ENCODE measurements at regions not wholly inside any gene's neighbourhood (a gene's known extent, or its start where the extent isn't known, plus 50 kb on each side); places are given as distances from the start of the nearest gene placed in this dataset.

DNA sequence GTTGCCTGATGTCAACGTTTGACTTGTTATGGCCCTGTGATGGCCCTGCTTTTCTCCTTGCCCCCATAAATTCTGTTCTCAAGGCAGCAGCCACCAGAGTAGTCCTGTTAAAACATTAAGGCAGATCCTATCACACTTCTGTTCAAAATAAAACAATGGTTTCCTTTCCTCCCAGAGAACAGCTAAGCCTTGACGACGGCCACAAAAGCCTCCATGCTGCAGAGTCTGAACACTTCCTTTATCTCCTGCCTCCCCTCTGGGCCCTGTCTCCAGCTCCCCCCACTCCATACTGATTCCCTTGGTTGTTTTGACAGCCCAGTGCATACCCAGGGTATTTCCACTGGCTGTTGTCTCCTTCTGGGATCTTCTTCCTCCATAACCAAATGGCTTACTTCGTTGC lies 618.1 kb downstream of the MED13L start:
- DNase-seq (ENCODE audit: insufficient read length, low spot score) (no peak), FAIRE-seq (no peak)

DNA sequence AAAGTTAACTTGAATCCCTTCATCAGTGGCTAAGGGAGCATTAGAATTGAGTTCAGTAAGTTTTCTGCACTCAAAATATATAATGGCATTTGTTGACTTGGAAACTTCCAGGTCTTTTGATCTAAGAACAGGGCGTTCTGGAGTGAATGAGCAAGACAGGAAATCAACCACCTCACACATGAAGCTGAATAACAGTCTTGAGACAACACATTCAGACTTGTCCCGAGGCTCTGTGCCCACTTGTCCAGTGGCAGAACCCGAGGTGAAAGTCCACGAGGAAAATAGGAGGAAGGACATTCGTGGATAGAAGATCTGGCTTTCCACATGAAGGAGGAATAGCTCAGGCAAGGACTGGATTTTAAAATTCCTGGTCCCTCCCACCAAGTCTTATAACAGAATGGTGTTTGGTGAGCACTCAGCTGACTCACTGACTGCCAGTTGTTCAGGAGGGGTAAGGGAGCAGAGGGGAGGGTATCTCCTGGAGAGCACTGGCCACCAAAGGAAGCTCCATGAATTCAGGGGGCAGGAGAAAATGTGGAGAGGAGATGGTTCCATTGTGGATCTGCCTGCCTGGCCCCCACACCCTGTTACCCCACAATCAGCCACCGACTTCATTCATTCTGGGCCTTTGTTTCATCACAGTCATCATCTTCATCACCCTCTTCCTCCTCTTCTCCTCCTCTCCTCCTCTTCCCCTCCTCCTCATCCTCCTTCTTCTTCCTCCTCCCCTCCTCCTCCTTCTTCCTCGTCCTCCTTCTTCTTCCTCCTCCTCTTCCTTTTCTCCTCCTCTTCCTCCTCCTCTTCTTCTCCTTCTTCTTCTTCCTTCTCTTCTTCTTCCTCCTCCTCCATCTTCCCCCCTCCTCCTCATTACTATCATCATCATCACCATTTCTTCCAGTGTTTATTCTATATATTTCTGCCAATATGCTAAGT lies 620.1 kb downstream of the MED13L start:
- DNase-seq (ENCODE audit: insufficient read length, low spot score): no peak
- no peak for FAIRE-seq

DNA sequence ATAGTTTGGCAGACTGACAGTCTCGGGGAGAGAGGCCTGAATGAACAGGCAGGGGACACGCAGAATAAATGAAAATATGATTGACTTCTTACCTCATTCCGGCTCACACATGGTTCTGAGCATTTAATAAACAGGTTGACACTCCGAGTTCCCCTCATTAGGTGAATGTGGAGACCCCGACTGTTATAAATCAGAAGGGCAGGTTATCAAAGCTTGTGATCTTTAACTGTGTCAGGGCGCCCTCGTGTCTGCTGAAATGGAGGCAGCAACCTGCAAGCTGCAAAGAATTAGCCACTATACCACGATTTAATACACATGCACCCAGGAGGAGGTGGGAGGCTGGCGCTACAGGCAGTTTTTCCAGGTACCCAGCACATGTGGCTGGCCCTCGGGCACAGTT lies 627.5 kb downstream of the MED13L start:
- FAIRE-seq: no peak

DNA sequence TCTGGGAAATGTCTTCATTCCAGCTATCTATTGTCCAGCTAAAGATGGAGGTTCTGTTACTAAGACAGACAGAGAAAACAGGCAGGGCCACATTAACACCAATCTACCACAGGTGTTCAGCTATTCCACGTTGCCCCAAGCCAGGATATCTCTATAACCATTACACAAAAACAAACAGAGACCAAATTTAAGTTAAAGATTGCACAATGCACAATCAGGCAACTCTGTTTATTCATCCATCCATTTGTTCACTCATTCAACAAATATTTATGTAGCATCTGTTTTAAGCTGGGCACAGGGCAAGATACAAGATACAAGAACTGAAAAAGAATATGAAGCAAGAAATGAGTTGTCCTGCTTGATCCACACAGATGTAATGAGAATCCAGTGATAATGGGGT lies 629.0 kb downstream of the MED13L start:
- no peak for DNase-seq (ENCODE audit: insufficient read length, low spot score)
- no peak for FAIRE-seq

More for the DNA sequence above, 627.5 kb downstream of the MED13L start:
- no peak for DNase-seq (ENCODE audit: insufficient read length, low spot score)

DNA sequence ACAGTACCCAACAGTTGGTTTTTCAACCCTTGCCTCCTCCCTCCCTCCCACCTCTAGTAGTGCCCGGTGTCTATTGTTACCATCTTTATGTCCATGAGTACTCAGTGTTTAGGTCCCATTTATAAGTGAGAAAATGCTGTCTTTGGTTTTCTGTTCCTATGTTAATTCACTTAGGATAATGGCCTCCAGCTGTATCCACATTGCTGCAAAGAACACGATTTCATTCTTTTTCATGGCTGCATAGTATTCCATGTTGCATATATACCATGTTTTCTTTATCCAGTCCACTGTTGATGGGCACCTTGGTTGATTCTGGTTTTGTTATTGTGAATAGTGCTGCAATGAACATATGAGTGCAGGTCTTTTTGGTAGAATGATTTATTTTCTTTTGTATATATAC lies 631.3 kb downstream of the MED13L start:
- DNase-seq (ENCODE audit: insufficient read length, low spot score) (no peak), FAIRE-seq (no peak)

DNA sequence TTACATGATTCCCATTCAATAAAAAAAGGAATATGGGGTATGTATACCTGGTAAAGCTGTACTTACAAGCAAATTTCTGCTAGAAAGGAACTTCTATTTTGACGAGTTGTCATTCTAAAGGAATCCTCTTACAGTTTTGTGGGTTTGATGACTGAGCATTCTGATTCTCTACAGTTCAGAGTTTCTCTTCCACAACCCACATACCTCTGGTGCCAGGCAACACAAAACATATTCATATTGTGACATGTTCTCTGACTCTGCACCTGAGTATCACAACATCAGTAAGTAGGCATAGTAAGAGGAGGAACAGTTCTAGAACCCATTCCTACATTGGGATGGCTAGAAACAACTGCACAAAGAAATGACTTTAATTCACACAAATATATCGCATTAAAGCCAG lies 636.6 kb downstream of the MED13L start:
- FAIRE-seq (no peak), DNase-seq (ENCODE audit: insufficient read length, low spot score) (no peak)

DNA sequence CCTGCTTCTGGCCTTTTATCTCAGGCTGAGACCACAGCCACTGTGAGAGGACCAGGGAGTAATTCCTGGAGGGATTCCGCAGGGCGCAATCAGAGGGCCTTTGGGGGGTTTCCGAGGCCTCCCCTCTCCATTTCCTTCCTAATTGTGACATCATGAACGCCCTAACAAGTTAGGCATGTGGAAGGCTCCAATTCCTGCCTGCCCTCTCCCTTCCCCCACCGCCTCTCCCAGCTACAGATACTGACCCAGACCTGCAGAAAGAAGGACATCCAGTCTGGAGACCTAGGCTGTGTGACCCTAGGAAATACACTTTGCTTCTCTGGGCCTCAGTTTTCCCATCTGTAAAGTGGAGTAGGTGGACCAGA lies 637.9 kb downstream of the MED13L start:
- DNase-seq (ENCODE audit: insufficient read length, low spot score) (no peak), FAIRE-seq (no peak)

DNA sequence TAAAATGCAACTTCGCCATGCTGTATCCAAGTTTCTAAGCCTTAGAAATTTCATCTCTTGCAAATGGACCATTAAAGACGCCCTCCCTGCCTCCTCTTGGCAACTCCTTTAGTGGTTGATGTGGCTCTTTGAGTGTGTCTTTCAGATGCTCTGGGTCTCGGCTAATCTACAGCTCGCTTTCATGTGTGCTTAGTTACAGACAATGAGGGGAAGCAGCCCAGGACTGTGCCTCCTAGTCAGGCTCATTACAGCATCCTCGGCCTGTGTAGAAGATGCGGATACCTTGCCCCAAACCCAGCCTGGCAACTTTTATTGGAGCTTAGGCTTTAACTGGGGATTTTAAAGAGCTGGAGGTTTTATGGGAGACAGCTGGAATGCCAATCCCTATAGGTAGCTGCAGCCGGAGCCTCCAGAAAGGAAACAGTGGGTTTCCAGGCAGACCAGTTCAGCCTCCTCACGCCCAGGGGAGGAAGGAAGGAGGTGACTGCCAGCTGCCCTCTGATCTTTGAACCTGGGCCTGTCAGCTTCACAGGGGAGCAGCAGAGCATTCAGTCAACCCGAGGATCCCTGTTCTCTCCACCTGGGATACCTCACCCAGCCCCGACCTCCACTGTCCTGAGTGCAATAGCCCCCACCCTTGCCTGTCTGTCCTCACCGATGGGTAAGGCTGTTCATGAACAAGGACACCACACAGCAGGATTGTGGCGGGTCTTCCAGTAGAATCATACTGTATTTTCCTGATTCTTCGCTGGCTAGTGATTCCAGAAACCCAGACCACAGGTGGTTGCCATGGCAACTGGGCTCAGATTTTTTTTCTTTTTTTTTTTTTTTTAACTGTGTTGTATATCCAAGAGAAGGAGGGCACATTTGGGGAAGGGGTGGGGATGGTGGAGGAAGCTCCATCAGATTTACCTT lies 638.5 kb downstream of the MED13L start:
- DNase-seq (ENCODE audit: insufficient read length, low spot score) (no peak), FAIRE-seq (no peak)

DNA sequence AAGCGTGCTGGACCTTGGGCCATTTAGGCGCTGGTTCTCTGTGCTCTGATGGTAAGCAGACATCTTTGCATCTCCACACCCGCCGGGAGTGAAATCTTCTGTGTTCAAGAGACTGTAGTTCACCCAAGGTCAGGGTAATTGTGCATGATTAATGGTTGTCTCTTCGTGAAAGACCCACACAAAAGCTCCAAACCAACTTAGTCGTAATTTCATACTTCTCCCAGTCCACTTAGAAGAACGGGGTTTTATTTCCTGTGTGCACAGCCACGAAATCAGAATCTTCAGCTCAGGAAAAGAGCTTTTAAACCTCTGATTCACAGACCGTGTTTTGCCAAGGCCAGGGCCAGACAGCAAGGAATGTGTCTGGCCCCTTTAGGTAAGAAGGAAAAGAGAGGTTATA lies 640.9 kb downstream of the MED13L start:
- FAIRE-seq: no peak
- DNase-seq (ENCODE audit: insufficient read length, low spot score): no peak

DNA sequence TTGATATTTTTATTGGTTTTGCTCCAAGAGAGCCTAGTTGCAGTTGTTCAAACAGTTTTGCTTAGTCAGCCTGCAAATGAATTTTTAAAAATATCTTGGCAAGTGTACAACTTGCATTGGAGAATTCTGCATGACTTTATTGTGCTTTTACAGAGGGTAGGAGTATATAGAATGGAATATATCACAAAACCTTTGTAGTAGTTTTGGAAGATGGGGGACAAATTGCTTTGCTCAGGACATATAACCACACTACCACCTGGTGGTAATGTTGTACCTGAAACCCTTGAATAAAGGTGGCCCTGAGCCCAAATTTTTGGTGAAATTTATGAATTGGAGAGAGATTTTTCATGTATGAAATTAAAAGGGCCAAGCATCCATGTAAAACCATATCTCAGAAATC lies 645.2 kb downstream of the MED13L start:
- DNase-seq (ENCODE audit: insufficient read length, low spot score) (no peak), FAIRE-seq (no peak)

DNA sequence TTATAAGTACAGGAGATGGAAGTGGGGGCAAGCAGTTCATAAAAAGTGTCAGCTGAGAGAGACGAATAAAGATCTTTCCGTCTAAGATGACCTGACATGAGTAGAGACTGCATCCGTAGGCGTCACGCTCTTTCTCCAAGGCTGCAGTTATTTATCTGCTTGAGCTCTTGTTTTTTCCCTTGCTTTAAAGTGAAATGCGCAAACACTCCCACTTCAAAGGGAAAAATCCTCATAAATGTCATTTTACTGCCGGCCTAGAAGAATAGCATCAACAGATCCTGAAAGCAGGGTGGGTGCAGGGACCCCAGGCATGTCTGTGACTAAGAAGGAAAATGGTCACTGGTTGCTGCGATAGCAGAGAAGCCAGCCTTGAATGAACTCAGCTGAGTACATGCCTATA lies 647.4 kb downstream of the MED13L start:
- FAIRE-seq (no peak), DNase-seq (ENCODE audit: insufficient read length, low spot score) (no peak)

DNA sequence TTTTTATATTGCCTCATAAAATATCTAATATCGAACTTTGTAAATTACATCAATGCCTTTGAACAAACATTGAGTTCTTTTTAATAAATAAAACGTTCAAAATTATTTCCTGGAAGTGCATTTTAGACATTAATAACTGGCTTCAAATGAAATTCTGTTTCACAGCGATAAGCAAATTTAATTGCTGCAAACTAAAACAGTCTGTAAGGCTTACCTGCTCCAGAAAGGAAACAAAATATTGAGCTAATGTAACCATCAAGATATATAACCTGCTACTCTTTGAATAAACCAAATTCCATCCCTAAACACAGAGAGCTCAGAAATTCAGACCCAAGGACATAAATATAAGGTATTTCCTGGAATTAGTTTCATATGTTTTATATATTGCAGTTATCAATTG lies 651.3 kb downstream of the MED13L start:
- DNase-seq (ENCODE audit: insufficient read length, low spot score) (no peak), FAIRE-seq (no peak)

DNA sequence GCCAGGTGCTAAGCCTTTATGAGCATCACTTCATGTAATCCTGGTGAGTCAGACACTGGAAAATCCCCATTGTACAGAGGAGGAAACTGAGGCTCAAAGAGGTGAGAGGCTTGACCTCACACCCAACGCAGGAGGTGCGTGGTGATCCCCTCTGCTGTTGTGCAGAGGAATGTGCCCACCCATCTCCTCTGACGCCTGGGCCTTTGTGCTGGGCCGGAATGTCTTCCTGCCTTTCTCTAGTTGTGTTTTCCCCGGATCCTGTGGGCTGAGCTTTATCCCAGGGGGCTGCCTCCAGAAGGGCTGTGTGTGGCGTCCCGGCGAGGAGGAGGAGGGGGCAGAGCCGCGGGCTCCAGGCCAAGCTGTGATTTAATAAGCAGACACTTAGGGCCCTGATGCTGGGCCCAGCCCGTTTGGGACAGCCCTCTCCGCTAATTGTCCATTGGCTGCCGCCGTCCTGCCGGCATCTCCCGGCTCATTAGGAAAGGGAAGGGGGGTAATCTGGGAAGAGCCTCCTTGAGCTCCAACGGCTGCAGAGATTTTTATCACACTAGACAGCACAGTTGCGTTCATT lies 653.6 kb downstream of the MED13L start:
- no peak for DNase-seq (ENCODE audit: insufficient read length, low spot score)
- FAIRE-seq: no peak

DNA sequence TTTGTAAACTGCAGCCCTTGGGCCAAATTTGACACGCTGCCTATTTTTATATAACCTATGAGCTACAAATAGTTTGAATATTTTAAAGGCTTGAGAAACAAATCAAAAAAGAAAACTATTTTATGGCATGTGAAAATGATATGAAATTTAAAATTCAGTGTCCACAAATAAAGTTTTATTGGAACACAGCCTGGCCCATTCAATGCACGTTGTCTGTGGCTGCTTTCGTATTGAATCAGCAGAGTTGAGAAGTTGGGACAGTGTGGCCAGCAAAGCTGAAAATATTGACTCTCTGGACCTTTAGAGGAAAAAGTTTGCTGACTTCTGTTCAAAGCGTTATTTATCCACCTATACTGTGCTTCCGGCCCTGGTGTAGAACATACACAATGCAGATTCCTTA lies 654.2 kb downstream of the MED13L start:
- no peak for FAIRE-seq

DNA sequence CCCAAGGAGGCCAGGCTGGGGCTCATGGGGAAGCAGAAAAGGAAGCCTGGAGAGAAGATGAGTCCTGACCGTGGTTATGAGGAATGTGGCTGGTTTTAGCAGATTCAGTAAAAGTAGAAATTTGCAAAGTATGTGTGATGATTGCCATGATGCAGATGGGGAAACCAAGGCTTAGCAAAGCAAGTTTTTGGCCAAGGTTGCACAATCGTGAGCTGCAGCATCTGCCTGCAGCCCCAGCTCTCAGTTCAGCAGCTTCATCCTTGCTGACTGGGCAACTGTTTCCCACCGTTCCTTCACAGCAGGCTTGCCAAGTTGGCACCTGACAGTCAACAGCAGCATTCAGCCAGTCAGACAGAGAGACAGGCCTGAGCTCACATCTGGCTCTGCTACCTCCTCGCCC lies 656.7 kb downstream of the MED13L start:
- DNase-seq (ENCODE audit: insufficient read length, low spot score) (no peak), FAIRE-seq (no peak)

More for the DNA sequence above, 654.2 kb downstream of the MED13L start:
- no peak for DNase-seq (ENCODE audit: insufficient read length, low spot score)

DNA sequence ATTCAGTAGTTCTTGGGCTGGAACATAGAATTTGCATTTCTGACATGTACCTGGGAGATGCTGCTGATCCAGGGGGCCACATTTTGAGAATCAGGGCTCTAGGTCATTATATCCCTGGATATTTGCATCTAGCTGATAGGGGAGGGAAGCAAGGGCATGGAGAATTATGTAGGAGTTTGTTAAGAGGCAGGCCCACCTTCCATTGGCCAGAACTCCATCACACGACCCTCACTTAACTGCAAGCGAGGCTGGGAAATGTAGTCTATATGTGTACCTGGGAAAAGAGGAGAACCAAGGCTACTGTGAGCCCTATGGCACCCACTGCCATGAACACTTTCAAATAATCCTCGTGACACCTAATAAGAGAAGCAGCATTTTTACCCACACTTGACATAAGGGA lies 657.6 kb downstream of the MED13L start:
- FAIRE-seq: no peak

DNA sequence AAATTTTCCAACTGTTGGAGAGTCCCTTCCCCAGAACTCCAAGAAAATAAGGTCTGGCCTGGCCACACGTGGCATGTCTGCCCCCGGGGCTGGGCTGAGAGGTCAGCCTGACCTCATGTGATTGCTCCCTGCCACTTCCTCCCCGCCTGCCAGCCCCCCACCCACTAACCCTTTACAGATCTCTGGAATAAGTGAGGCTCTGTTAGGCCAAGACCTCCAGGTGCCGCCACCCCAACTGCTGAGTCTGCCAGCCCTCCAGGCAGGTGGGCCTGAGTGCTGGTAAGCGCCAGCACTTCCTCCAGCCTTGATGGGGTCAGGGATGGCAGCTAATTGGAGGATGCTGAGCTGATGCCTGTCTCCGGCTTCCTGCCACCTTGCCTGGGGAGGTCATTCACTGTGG lies 658.4 kb downstream of the MED13L start:
- FAIRE-seq: no peak
- DNase-seq (ENCODE audit: insufficient read length, low spot score): no peak

More for the DNA sequence above, 657.6 kb downstream of the MED13L start:
- DNase-seq (ENCODE audit: insufficient read length, low spot score): no peak

DNA sequence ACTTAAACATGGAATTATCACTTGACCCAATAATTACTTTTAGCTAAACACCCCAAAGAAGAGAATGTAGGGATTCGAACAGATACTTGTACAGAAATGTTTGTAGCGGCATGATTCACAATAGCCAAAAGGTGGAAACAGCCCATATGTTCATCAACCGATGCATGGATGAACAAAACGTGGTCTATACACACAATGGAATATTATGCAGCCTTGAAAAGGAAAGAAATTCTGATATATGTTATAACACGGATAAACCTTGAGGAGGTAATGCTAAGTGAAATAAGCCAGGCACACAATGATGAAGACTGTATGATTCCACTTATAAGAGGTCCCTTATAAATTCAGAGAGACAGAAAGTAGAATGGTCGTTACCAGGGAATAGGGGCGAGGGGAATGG lies 659.4 kb downstream of the MED13L start:
- FAIRE-seq (no peak), DNase-seq (ENCODE audit: insufficient read length, low spot score) (no peak)

DNA sequence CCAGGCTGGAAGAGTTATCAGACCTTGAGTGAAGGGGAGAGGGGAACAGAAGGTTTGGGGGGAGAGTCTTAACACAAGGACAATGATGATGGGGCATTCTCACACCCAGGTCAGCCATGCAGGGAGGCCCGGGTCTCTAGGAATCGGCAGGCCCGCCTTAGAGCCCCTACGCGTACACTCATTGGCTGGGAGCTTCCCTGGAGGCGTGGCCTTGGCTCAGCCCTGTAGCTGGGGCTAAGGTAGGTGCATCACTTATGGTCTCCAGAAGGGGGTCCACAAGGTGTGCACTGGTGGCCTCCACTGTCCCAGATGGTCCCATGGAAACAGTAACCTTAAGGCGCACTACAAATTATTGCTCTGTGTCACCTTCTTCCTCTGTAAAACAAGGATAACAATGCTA lies 660.1 kb downstream of the MED13L start:
- FAIRE-seq (no peak), DNase-seq (ENCODE audit: insufficient read length, low spot score) (no peak)

DNA sequence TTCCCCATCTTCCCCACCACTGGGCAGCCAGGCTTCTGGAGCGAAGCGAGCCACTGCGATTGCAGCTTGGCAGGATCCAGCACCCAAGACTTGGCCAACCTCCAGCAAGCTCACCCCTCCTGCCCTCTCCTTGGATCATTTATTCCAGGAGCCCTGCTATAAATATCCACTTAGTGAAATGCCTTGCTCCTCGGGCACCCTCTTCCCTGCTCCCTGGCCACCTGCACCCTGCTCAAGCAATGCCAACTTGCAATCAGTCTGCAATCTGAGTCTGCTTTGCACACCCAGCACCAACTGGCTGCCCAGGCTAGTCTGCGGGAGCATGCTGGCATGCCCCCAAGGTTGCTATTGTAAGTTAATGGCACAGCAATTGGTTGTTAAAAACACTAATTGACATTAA lies 666.0 kb downstream of the MED13L start:
- FAIRE-seq (no peak), DNase-seq (ENCODE audit: insufficient read length, low spot score) (no peak)

DNA sequence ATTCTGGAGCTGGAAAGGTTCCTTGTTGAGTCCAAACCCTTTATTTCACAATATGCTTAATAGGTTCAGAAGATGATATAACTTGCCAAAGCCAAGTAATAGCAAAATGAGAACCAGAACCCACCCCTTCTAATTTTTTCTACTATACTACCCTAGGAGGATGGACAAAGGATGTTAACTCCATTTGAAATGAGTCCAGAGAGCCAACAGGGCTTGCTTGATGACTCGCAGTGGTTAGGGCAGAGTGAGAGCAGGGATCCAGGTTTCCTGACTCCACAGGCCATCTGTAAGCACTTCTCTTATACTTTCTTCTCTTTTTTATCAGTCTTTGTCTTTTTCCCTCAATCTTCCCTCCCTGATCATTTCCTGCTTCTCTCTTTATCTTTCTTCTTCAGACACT lies 668.1 kb downstream of the MED13L start:
- no peak for DNase-seq (ENCODE audit: insufficient read length, low spot score)

More for the DNA sequence above, 668.1 kb downstream of the MED13L start:
- FAIRE-seq: no peak
